NCI-H510A (cell line): ENCODE measurements at regions not wholly inside any gene's neighbourhood (a gene's known extent, or its start where the extent isn't known, plus 50 kb on each side); places are given as distances from the start of the nearest gene placed in this dataset.

Experiments used
- DNase-seq: peaks from one replicate; lab custom pipeline; 2025; lab: John Stamatoyannopoulos, UW

- no peak for DNase-seq
Measured at GRCh38 chr2:199707593-199708185, 143.3 kb downstream of the FTCDNL1 start.

- no peak for DNase-seq
Measured at GRCh38 chr2:199705538-199705937, 145.5 kb downstream of the FTCDNL1 start.

- no peak for DNase-seq
Measured at GRCh38 chr2:199704358-199705238, 146.4 kb downstream of the FTCDNL1 start.

- DNase-seq = no peak
Measured at GRCh38 chr2:199703199-199703598, 147.8 kb downstream of the FTCDNL1 start.

GRCh38 chr2:199697469-199697868, 153.5 kb downstream of the FTCDNL1 start:
- DNase-seq = no peak

- DNase-seq = no peak
Measured at GRCh38 chr2:199696048-199696447, 154.9 kb downstream of the FTCDNL1 start.

GRCh38 chr2:199693861-199694260, 157.1 kb downstream of the FTCDNL1 start:
- DNase-seq = no peak

GRCh38 chr2:199692489-199692888, 158.5 kb downstream of the FTCDNL1 start:
- DNase-seq = peak; percentile 91

GRCh38 chr2:199690225-199690624, 160.8 kb downstream of the FTCDNL1 start:
- no peak for DNase-seq

- DNase-seq = no peak
Measured at GRCh38 chr2:199685669-199686068, 165.3 kb downstream of the FTCDNL1 start.

GRCh38 chr2:199684832-199685231, 166.2 kb downstream of the FTCDNL1 start:
- no peak for DNase-seq

- DNase-seq = no peak
Measured at GRCh38 chr2:199684168-199684567, 166.8 kb downstream of the FTCDNL1 start.

- no peak for DNase-seq
Measured at GRCh38 chr2:199682001-199682400, 169.0 kb downstream of the FTCDNL1 start.

GRCh38 chr2:199680482-199680881, 170.5 kb downstream of the FTCDNL1 start:
- DNase-seq = no peak

GRCh38 chr2:199679883-199680282, 171.1 kb downstream of the FTCDNL1 start:
- no peak for DNase-seq

GRCh38 chr2:199677881-199678280, 173.1 kb downstream of the FTCDNL1 start:
- no peak for DNase-seq

- DNase-seq = no peak
Measured at GRCh38 chr2:199668645-199669044, 182.3 kb downstream of the FTCDNL1 start.

GRCh38 chr2:199663157-199663556, 187.8 kb downstream of the FTCDNL1 start:
- no peak for DNase-seq

GRCh38 chr2:199662255-199662654, 188.7 kb downstream of the FTCDNL1 start:
- no peak for DNase-seq

GRCh38 chr2:199660167-199660566, 190.8 kb downstream of the FTCDNL1 start:
- no peak for DNase-seq

GRCh38 chr2:199659207-199659606, 191.8 kb downstream of the FTCDNL1 start:
- peak; percentile 22 for DNase-seq

- no peak for DNase-seq
Measured at GRCh38 chr2:199646439-199646838, 188.7 kb upstream of the SATB2 start.

GRCh38 chr2:199631129-199631528, 173.4 kb upstream of the SATB2 start:
- DNase-seq = no peak

GRCh38 chr2:199629301-199629700, 171.6 kb upstream of the SATB2 start:
- DNase-seq = no peak
